Upper lobe of left lung (tissue), 6 donors: ENCODE measurements at regions not wholly inside any gene's neighbourhood (a gene's known extent, or its start where the extent isn't known, plus 50 kb on each side); places are given as distances from the start of the nearest gene placed in this dataset.
"Not testable (repeated sequence)": the region's sequence is repeated elsewhere in the genome, so short reads cannot be mapped to it uniquely, and the experiment has no call there.

Source experiments
- ATAC-seq, 2 donors: fragments of 200-7000 bp; cut with Tn5 transposase; one replicate each; pipeline ENCODE4 v1.9.1; 2022; ENCODE audit warnings: mild to moderate bottlenecking in 2 of 2, moderate library complexity in 2 of 2; ENCODE audit not compliant: low FRiP score in 2 of 2
- DNase-seq, 2 donors: peaks; one replicate each; pipeline ENCODE4 v3.0.0-alpha.2; 2019 to 2020
- H3K27ac ChIP-seq, 4 donors: fragments of 200-600 bp; sonication (generic); one replicate each; pipeline ENCODE4 v1.5.1; 2016 to 2019
- H3K27me3 ChIP-seq, 4 donors: fragments of 200-600 bp; sonication (generic); one replicate each; pipeline ENCODE4 v1.5.1; 2017 to 2019
- H3K36me3 ChIP-seq, 4 donors: fragments of 200-600 bp; sonication (generic); one replicate each; pipeline ENCODE4 v1.5.1; 2016 to 2019
- H3K4me1 ChIP-seq, 4 donors: fragments of 200-600 bp; sonication (generic); one replicate each; pipeline ENCODE4 v1.5.1; 2018 to 2019
- H3K4me3 ChIP-seq, 4 donors: fragments of 200-600 bp; sonication (generic); one replicate each; pipeline ENCODE4 v1.5.1; 2017 to 2019; ENCODE audit warnings: mild to moderate bottlenecking in 2 of 4, moderate library complexity in 1 of 4
- H3K9me3 ChIP-seq, 4 donors: fragments of 200-600 bp; sonication (generic); one replicate each; pipeline ENCODE4 v1.5.1; 2018 to 2019
- EP300 ChIP-seq, 4 donors: sonication (generic); formaldehyde crosslinking; IDR thresholded peaks; one replicate each; pipeline ENCODE4 v1.5.1; 2017; ENCODE audit warnings: antibody characterized with exemption in 4 of 4, control low read depth in 2 of 4
- POLR2A ChIP-seq, 4 donors: fragments of 450-650 bp; IDR thresholded peaks; one replicate each; pipeline ENCODE4 v1.5.1; 2016 to 2017; ENCODE audit warnings: antibody characterized with exemption in 4 of 4, mild to moderate bottlenecking in 2 of 4
- POLR2AphosphoS5 ChIP-seq, 2 donors: sonication (generic); formaldehyde crosslinking; IDR thresholded peaks; one replicate each; pipeline ENCODE4 v1.5.1; 2017; ENCODE audit warnings: antibody characterized with exemption in 2 of 2
- WGBS, 2 donors: methylation state at CpG; one replicate each; pipeline ENCODE4 v1.1.5; 2017 to 2018; 5-methylcytosine and 5-hydroxymethylcytosine counted together
- TF ChIP-seq, protein P1 (sequence below), 6 experiments: fragments of 450-650 bp in 4 of 6; fragments of 200-600 bp in 2 of 6; sonication (generic) in 2 of 6; IDR thresholded peaks; one replicate each; pipeline ENCODE4 v1.5.1; 2016 to 2019; ENCODE audit warnings: antibody characterized with exemption in 6 of 6
- donor health status: DM: no; HTN: no; CAD: no; lungs with moderate emphysema.
- donor health status: DM: no; HTN: yes; CAD: no; lungs with severe emphysema.

DNA sequence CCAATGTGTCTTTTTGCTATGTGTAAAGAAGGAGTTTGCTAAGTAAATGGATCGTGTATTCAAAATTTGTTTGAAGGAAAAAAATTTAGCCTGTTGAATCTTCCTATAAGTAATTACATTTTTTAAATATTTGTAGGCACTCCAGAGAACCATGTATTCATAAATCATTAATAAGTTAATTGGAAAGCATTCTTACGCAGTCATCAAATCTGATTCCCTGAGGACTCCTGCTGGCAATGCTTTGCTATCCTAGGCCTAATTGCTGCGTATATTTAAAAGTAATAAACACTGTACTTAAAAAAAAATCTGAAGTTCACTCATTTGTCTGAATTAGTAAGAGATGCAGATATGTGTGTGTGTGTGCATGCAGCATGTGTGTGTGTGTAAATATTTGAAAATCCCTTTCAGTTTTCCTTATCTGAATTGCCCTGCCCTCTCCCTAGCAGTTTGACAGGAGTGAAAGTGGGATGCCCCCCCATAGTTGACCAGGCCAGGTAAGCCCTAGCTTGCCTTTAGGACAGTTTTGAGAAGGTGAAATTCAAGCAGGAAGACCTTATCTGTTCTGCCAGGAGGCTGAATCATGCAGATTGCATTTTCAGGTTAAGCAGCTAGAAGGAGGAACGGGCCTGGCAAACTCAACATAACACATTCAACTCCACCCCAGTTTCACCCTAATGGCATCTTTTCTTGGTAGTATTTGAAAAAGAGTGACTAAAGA is 81.2 kb upstream of the DNAH5 start:
- TF ChIP-seq POLR2AphosphoS5 (IDR thresholded peaks at IDR 0.05) (no peak), EP300 (IDR thresholded peaks at IDR 0.05) (no peak), POLR2A (IDR thresholded peaks at IDR 0.05) (no peak)
- TF ChIP-seq, protein P1, sequence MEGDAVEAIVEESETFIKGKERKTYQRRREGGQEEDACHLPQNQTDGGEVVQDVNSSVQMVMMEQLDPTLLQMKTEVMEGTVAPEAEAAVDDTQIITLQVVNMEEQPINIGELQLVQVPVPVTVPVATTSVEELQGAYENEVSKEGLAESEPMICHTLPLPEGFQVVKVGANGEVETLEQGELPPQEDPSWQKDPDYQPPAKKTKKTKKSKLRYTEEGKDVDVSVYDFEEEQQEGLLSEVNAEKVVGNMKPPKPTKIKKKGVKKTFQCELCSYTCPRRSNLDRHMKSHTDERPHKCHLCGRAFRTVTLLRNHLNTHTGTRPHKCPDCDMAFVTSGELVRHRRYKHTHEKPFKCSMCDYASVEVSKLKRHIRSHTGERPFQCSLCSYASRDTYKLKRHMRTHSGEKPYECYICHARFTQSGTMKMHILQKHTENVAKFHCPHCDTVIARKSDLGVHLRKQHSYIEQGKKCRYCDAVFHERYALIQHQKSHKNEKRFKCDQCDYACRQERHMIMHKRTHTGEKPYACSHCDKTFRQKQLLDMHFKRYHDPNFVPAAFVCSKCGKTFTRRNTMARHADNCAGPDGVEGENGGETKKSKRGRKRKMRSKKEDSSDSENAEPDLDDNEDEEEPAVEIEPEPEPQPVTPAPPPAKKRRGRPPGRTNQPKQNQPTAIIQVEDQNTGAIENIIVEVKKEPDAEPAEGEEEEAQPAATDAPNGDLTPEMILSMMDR (IDR thresholded peaks at IDR 0.05), result no peak
- no peaks in the 10 kb centered on the region for H3K27me3 ChIP-seq
- H3K36me3 ChIP-seq, result no peaks in the 10 kb centered on the region
- no peak overlapping the region for H3K4me3 ChIP-seq
- 45 to 53% methylated on average over 4 of the region's 4 CpGs for WGBS, 2 donors
- ATAC-seq (no peak), DNase-seq (no peak)
- H3K27ac ChIP-seq, result peak overlapping the region in 1 of 4 donors; percentile 23
- H3K9me3 ChIP-seq, result no peaks in the 10 kb centered on the region
- peaks cover 0 to 3% (median 0%) of the 10 kb centered on the region in 4 donors for H3K4me1 ChIP-seq

GRCh38 chr5:14022971-14023370 is 78.5 kb upstream of the DNAH5 start:
- ATAC-seq (no peak), DNase-seq (no peak)
- TF ChIP-seq POLR2AphosphoS5 (IDR thresholded peaks at IDR 0.05), result no peak
- no peak for TF ChIP-seq POLR2A (IDR thresholded peaks at IDR 0.05)
- H3K9me3 ChIP-seq, result no peaks in the 10 kb centered on the region
- no peaks in the 10 kb centered on the region for H3K27me3 ChIP-seq
- WGBS, 2 donors, result 82 to 92% methylated on average over 3 of the region's 3 CpGs
- peaks cover 0 to 3% (median 0%) of the 10 kb centered on the region in 4 donors for H3K4me1 ChIP-seq
- no peak overlapping the region for H3K4me3 ChIP-seq
- no peak overlapping the region for H3K27ac ChIP-seq
- no peaks in the 10 kb centered on the region for H3K36me3 ChIP-seq

DNA sequence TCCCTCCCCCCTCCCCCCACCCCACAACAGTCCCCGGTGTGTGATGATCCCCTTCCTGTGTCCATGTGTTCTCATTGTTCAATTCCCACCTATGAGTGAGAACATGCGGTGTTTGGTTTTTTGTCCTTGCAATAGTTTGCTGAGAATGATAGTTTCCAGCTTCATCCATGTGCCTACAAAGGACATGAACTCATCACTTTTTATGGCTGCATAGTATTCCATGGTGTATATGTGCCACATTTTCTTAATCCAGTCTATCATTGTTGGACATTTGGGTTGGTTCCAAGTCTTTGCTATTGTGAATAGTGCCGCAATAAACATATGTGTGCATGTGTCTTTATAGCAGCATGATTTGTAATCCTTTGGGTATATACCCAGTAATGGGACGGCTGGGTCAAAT is 76.5 kb upstream of the DNAH5 start:
- H3K9me3 ChIP-seq, H3K4me1 ChIP-seq, H3K4me3 ChIP-seq, H3K27me3 ChIP-seq, H3K27ac ChIP-seq, H3K36me3 ChIP-seq, ATAC-seq, DNase-seq: not testable (repeated sequence)
- 92 to 96% methylated on average over 3 to 4 of the region's 4 CpGs for WGBS, 2 donors

GRCh38 chr5:14019768-14020290 is 75.3 kb upstream of the DNAH5 start:
- no peak overlapping the region for H3K27ac ChIP-seq
- no peak overlapping the region for H3K4me3 ChIP-seq
- ATAC-seq (no peak), DNase-seq (no peak)
- no peaks in the 10 kb centered on the region for H3K36me3 ChIP-seq
- 94 to 100% methylated on average over 1 of the region's 1 CpG for whole genome bisulfite sequencing, 2 donors
- no peaks in the 10 kb centered on the region for H3K4me1 ChIP-seq
- no peaks in the 10 kb centered on the region for H3K9me3 ChIP-seq
- no peaks in the 10 kb centered on the region for H3K27me3 ChIP-seq
- TF ChIP-seq EP300 (IDR thresholded peaks at IDR 0.05) (no peak), POLR2A (IDR thresholded peaks at IDR 0.05) (no peak), POLR2AphosphoS5 (IDR thresholded peaks at IDR 0.05) (no peak)
- TF ChIP-seq, protein P1 (IDR thresholded peaks at IDR 0.05), result no peak

DNA sequence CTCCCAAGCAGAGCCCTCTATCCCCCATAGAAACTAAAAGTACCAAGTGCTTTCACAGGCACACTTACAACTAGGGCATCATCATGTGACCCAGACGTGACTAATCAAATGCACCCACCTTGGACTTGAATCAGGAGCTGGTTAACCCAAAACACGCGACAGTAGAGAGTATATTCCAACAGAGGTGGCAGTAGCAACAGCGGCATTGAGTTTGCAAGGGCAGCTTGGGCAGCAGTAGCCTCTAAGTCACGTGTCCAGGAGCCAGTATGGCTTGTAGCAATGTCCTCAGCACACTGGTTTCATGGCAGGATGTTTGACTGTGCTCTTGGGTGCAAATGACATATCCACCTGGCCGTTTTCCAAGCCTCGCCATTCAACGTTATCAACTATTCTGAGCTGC is 73.4 kb upstream of the DNAH5 start:
- Histone ChIP-seq H3K4me1 (no peaks in the 10 kb centered on the region), H3K4me3 (no peak overlapping the region), H3K27ac (no peak overlapping the region), H3K36me3 (no peaks in the 10 kb centered on the region), H3K9me3 (no peaks in the 10 kb centered on the region), H3K27me3 (no peaks in the 10 kb centered on the region)
- DNase-seq, result no peak
- TF ChIP-seq POLR2A (IDR thresholded peaks at IDR 0.05) (no peak), EP300 (IDR thresholded peaks at IDR 0.05) (no peak), POLR2AphosphoS5 (IDR thresholded peaks at IDR 0.05) (no peak)
- TF ChIP-seq, protein P1 (IDR thresholded peaks at IDR 0.05), result no peak
- 69 to 73% methylated on average over 8 of the region's 8 CpGs for WGBS, 2 donors
- ATAC-seq, result no peak

- ATAC-seq, result no peak
- Histone ChIP-seq H3K27me3 (peaks cover 0 to 3% (median 0%) of the 10 kb centered on the region in 4 donors), H3K4me3 (no peak overlapping the region), H3K9me3 (no peaks in the 10 kb centered on the region), H3K27ac (no peak overlapping the region), H3K36me3 (no peaks in the 10 kb centered on the region), H3K4me1 (peaks cover 0 to 8% (median 5%) of the 10 kb centered on the region in 4 donors)
- WGBS, 2 donors, result 32 to 56% methylated on average over 3 to 4 of the region's 4 CpGs
- TF ChIP-seq POLR2A (IDR thresholded peaks at IDR 0.05), result no peak
- no peak for TF ChIP-seq EP300 (IDR thresholded peaks at IDR 0.05)
- TF ChIP-seq, protein P1 (IDR thresholded peaks at IDR 0.05), result no peak
- TF ChIP-seq POLR2AphosphoS5 (IDR thresholded peaks at IDR 0.05), result no peak
- no peak for DNase-seq
Measured at GRCh38 chr5:14016549-14016948, 72.1 kb upstream of the DNAH5 start.
